ENCODE measurements at regions not wholly inside any gene's neighbourhood (a gene's known extent, or its start where the extent isn't known, plus 50 kb on each side); places are given as distances from the start of the nearest gene placed in this dataset.

DNA sequence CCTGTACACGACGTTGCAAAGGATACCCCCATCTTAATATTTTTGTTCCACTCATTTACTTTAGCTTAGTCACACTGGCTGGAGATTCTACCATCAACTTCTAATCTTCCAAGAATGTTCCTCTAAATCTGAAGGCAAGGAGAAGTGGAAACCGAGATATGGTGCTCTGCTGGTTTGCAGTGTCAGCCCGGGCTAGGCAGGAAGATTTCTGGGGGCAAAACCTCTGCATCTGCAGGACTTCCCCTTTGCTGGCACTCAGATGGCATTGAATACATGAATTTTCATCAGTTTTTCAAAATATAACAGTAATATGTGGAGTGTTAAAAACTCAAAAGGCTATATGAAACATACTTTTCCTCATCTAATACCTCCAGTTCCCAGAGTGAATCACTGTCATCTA, 240.4 kb downstream of the RPLP1 start:
- H3K27ac ChIP-seq (ENCODE audit: low read depth, low read length), result no peak overlapping the region
- TF ChIP-seq CTCF (IDR thresholded peaks at IDR 0.05; ENCODE audit: low read depth, low read length), result no peak
- no peak overlapping the region for H3K4me3 ChIP-seq (ENCODE audit: low read depth, low read length)
- DNase-seq (ENCODE audit: low read depth, low spot score), result no peak
- POLR2A ChIA-PET, result no interaction called here
- peaks cover 20% of the 10 kb centered on the region for H3K9me3 ChIP-seq (ENCODE audit: control insufficient read depth, insufficient read depth, low read length)
- CTCF ChIA-PET, result no interaction called here
- peaks cover 36% of the 10 kb centered on the region for H3K27me3 ChIP-seq (ENCODE audit: control insufficient read depth, insufficient read depth, low read length)

- Histone ChIP-seq H3K4me3 (ENCODE audit: low read depth, low read length) (no peak overlapping the region), H3K27me3 (ENCODE audit: control insufficient read depth, insufficient read depth, low read length) (peaks cover 46% of the 10 kb centered on the region), H3K27ac (ENCODE audit: low read depth, low read length) (no peak overlapping the region), H3K9me3 (ENCODE audit: control insufficient read depth, insufficient read depth, low read length) (no peaks in the 10 kb centered on the region)
- ChIA-PET POLR2A (no interaction called here), CTCF (no interaction called here)
- no peak for TF ChIP-seq CTCF (IDR thresholded peaks at IDR 0.05; ENCODE audit: low read depth, low read length)
- DNase-seq (ENCODE audit: low read depth, low spot score), result no peak
Measured at GRCh38 chr15:69696946-69697345, 244.3 kb downstream of the RPLP1 start.

DNA sequence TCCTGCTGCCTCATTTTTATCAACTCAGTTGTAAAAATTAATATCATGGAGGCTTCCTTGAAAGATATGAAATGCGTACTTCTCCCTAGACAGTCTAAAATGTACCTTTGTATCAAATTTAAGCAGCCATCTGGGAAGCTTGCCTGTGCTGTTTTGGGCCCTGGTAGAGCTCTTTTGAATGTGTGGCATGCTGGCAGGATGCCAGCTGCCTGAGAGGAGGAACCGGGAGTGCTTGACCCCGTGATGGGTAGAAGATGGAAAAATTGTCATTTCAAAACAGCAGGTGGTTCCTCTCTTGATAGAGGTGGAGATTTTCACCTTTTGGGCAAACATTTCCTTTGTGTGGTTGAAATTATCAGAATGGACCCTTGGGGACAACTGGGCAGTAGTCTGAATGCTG, 245.3 kb downstream of the RPLP1 start:
- Histone ChIP-seq H3K27me3 (ENCODE audit: control insufficient read depth, insufficient read depth, low read length) (peaks cover 42% of the 10 kb centered on the region), H3K4me3 (ENCODE audit: low read depth, low read length) (no peak overlapping the region), H3K9me3 (ENCODE audit: control insufficient read depth, insufficient read depth, low read length) (peaks cover 2% of the 10 kb centered on the region; the same call in 1 of the 2 replicates), H3K27ac (ENCODE audit: low read depth, low read length) (no peak overlapping the region)
- TF ChIP-seq CTCF (IDR thresholded peaks at IDR 0.05; ENCODE audit: low read depth, low read length), result no peak
- CTCF ChIA-PET, result no interaction called here
- DNase-seq (ENCODE audit: low read depth, low spot score), result no peak
- POLR2A ChIA-PET, result no interaction called here

- Histone ChIP-seq H3K9me3 (ENCODE audit: control insufficient read depth, insufficient read depth, low read length) (peaks cover 4% of the 10 kb centered on the region; the same call in 1 of the 2 replicates), H3K27ac (ENCODE audit: low read depth, low read length) (no peak overlapping the region), H3K27me3 (ENCODE audit: control insufficient read depth, insufficient read depth, low read length) (peaks cover 32% of the 10 kb centered on the region), H3K4me3 (ENCODE audit: low read depth, low read length) (no peak overlapping the region)
- ChIA-PET CTCF (no interaction called here), POLR2A (no interaction called here)
- TF ChIP-seq CTCF (IDR thresholded peaks at IDR 0.05; ENCODE audit: low read depth, low read length), result no peak
- DNase-seq (ENCODE audit: low read depth, low spot score), result no peak
Measured at GRCh38 chr15:69699096-69699495, 246.5 kb downstream of the RPLP1 start.

DNA sequence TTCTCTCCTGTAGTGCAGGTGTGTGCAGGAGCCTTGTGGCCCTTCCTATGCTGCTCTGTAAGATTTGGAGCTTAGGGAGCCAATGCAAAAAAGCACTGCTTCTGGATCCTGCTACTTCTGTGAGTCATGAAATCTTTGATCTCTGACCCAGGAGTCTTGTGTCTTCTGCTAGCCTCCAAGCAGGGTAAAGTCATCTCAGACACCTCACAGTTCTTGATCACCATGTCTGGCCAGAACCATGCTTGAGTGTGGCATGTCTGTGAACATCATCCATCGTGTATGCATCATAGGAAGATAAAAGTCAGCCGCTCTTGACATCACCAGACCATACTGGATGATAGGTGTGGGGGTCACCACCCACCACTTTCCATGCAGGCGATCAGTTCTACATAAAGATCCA, 247.8 kb downstream of the RPLP1 start:
- ChIA-PET POLR2A (no interaction called here), CTCF (no interaction called here)
- DNase-seq (ENCODE audit: low read depth, low spot score), result no peak
- H3K27me3 ChIP-seq (ENCODE audit: control insufficient read depth, insufficient read depth, low read length), result peaks cover 26% of the 10 kb centered on the region
- TF ChIP-seq CTCF (IDR thresholded peaks at IDR 0.05; ENCODE audit: low read depth, low read length), result no peak
- H3K4me3 ChIP-seq (ENCODE audit: low read depth, low read length), result no peak overlapping the region
- no peak overlapping the region for H3K27ac ChIP-seq (ENCODE audit: low read depth, low read length)
- peaks cover 4% of the 10 kb centered on the region; the same call in 1 of the 2 replicates for H3K9me3 ChIP-seq (ENCODE audit: control insufficient read depth, insufficient read depth, low read length)

Measured in AG04450 (cell line).